Thyroid gland (tissue), 4 donors: ENCODE measurements at regions not wholly inside any gene's neighbourhood (a gene's known extent, or its start where the extent isn't known, plus 50 kb on each side); places are given as distances from the start of the nearest gene placed in this dataset.
A peak's percentile ranks its signal among the peaks of the same experiment; 100 is the strongest.

Experiments
- DNase-seq, 2 donors: peaks; one replicate each; pipeline ENCODE4 v3.0.0-alpha.2; 2019
- H3K27ac ChIP-seq, 3 donors: fragments of 200-600 bp; sonication (generic); 1 replicate in 2 of 3; 2 replicates in 1 of 3; pipeline ENCODE4 v1.5.1; 2016 to 2019; ENCODE audit warnings: mild to moderate bottlenecking in 1 of 3, moderate library complexity in 1 of 3
- H3K27me3 ChIP-seq: fragments of 200-600 bp; sonication (generic); one replicate; pipeline ENCODE4 v1.5.1; 2019
- H3K36me3 ChIP-seq, 2 donors: fragments of 200-600 bp; sonication (generic); one replicate each; pipeline ENCODE4 v1.5.1; 2016 to 2019
- H3K4me1 ChIP-seq, 2 donors: fragments of 200-600 bp; sonication (generic); one replicate each; pipeline ENCODE4 v1.5.1; 2017 to 2019
- H3K4me3 ChIP-seq, 3 donors: fragments of 200-600 bp; sonication (generic); replicated peaks in 1 of 3; 1 replicate in 2 of 3; 2 replicates in 1 of 3; pipeline ENCODE4 v1.5.1; 2016; ENCODE audit warnings: mild to moderate bottlenecking in 1 of 3
- H3K9me3 ChIP-seq: fragments of 200-600 bp; sonication (generic); one replicate; pipeline ENCODE4 v1.5.1; 2017
- POLR2A ChIP-seq, 2 donors: fragments of 450-650 bp; IDR thresholded peaks; one replicate each; pipeline ENCODE4 v1.6.1; 2017; ENCODE audit warnings: antibody characterized with exemption in 2 of 2, mild to moderate bottlenecking in 2 of 2, moderate library complexity in 1 of 2
- WGBS, 2 donors: methylation state at CpG; one replicate each; pipeline ENCODE4 v1.1.5; 2017; 5-methylcytosine and 5-hydroxymethylcytosine counted together
- intact Hi-C: fragments of 100-400 bp; cut with DNase I; formaldehyde crosslinking; loops from one replicate; pipeline ENCODE4 v1.15.1; 2023
- TF ChIP-seq, protein P1 (sequence below), 6 experiments: fragments of 200-600 bp in 3 of 6; fragments of 450-650 bp in 3 of 6; sonication (generic) in 3 of 6; IDR thresholded peaks; one replicate each; pipeline ENCODE4 v1.5.1; 2016 to 2019; ENCODE audit warnings: antibody characterized with exemption in 6 of 6, mild to moderate bottlenecking in 2 of 6, inconsistent platforms in 1 of 6, moderate library complexity in 1 of 6

DNA sequence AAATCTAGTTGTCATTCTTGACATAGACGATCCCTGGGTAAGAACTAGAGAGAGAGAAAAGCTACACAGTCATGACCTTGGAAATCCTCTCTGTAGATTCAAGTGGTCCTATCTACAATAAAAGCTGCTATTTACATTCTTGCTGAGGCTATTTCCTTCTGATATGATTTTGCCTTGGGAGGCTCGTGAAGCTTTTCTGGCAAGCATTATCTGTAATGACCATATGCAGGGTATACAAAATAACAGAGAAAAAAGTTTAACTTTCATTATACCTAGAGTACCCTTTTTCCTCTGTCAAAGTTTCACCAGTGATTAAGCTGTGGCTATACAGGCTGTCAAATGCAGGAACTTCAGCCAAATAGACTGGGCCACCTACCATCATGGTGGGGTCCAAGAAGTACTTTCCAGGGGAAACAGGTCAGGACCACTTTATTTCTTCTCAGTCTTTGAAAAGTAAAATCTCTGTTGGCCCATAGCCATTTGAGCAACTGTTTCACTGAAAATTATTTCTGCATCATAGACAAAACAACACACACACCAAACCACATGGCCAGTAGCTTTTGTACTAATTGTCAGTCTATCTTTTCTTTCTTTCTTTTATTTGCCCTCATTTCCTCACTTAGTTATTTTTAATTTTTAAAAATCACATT is 677.0 kb upstream of the ID4 start:
- Histone ChIP-seq H3K4me1 (no peaks in the 10 kb centered on the region), H3K9me3 (no peaks in the 10 kb centered on the region), H3K4me3 (no peak overlapping the region), H3K27me3 (no peaks in the 10 kb centered on the region), H3K27ac (no peak overlapping the region), H3K36me3 (no peaks in the 10 kb centered on the region)
- DNase-seq = no peak
- TF ChIP-seq, protein P1, sequence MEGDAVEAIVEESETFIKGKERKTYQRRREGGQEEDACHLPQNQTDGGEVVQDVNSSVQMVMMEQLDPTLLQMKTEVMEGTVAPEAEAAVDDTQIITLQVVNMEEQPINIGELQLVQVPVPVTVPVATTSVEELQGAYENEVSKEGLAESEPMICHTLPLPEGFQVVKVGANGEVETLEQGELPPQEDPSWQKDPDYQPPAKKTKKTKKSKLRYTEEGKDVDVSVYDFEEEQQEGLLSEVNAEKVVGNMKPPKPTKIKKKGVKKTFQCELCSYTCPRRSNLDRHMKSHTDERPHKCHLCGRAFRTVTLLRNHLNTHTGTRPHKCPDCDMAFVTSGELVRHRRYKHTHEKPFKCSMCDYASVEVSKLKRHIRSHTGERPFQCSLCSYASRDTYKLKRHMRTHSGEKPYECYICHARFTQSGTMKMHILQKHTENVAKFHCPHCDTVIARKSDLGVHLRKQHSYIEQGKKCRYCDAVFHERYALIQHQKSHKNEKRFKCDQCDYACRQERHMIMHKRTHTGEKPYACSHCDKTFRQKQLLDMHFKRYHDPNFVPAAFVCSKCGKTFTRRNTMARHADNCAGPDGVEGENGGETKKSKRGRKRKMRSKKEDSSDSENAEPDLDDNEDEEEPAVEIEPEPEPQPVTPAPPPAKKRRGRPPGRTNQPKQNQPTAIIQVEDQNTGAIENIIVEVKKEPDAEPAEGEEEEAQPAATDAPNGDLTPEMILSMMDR (IDR thresholded peaks at IDR 0.05) = no peak
- TF ChIP-seq POLR2A (IDR thresholded peaks at IDR 0.05) = no peak
- intact Hi-C loops = no loop called here
- 74 to 84% methylated on average over 2 of the region's 2 CpGs for WGBS, 2 donors

DNA sequence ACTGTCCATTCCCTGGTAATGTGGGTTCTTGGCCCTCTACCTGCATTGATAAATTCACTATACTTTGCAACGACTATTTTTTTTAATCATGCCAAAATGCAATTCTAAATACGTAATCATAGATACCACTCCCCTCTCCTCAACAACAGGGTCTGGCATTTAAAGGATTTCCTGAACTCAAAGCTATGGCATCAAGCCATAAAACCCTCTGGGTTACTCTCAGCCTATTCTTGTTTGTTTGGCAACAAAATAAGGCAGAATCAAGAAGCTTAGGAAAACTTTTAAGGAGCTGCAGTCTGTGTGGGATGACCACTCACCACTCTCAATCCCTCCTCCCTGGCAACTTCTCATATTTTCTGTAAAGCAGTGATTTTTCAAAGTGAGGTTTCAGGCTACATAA is 669.9 kb upstream of the ID4 start:
- H3K4me3 ChIP-seq = no peak overlapping the region
- TF ChIP-seq, protein P1 (IDR thresholded peaks at IDR 0.05) = no peak
- TF ChIP-seq POLR2A (IDR thresholded peaks at IDR 0.05) = no peak
- no peaks in the 10 kb centered on the region for H3K9me3 ChIP-seq
- DNase-seq = no peak
- no peaks in the 10 kb centered on the region for H3K27me3 ChIP-seq
- no peak overlapping the region for H3K27ac ChIP-seq
- no peaks in the 10 kb centered on the region for H3K4me1 ChIP-seq
- H3K36me3 ChIP-seq = no peaks in the 10 kb centered on the region
- 38% methylated on average over 2 of the region's 2 CpGs for WGBS, 2 donors
- intact Hi-C loops = no loop called here

DNA sequence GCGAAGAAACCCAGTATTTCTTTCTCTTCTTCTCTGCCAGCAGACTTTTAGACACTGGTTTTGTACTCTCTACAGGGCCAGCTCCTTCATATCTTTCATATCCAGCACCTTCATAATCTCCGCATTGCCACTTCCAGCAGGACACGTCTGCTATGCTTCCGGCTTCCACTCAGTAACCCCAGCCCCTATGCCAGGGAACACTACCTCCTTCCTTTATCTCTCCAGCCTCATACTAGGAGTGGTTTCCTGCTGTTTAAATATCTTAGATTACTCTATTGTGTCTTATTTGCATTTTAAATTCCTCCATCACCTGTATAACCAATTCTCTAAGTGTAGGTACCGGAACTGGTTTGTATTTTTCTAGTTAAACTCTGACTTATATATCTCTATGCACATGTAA is 667.8 kb upstream of the ID4 start:
- intact Hi-C loops = no loop called here
- TF ChIP-seq, protein P1 (IDR thresholded peaks at IDR 0.05) = no peak
- TF ChIP-seq POLR2A (IDR thresholded peaks at IDR 0.05) = no peak
- Histone ChIP-seq H3K27ac (no peak overlapping the region), H3K9me3 (no peaks in the 10 kb centered on the region), H3K4me1 (no peaks in the 10 kb centered on the region), H3K36me3 (no peaks in the 10 kb centered on the region), H3K27me3 (no peaks in the 10 kb centered on the region), H3K4me3 (no peak overlapping the region)
- no peak for DNase-seq
- 84 to 87% methylated on average over 5 of the region's 5 CpGs for WGBS, 2 donors

DNA sequence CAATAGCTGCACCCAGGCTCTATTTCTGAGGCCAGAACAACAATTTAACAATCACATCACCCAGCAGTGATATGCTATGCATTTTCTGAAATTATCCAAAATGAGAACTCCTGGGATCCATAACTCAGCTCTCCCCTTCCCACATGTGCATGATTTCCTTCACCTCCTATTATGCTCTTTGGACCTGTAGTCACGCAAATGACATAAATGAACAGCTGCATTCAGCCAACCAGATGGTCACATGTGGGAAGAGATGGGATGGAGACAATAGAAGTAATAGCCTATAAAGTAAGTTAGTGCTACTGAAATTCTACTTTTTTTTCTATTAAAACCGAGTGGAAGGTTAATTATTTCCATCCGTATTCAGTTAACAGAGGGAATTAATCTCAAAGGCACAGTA is 662.1 kb upstream of the ID4 start:
- Histone ChIP-seq H3K27me3 (no peaks in the 10 kb centered on the region), H3K36me3 (no peaks in the 10 kb centered on the region), H3K4me3 (no peak overlapping the region), H3K27ac (no peak overlapping the region), H3K9me3 (no peaks in the 10 kb centered on the region), H3K4me1 (no peaks in the 10 kb centered on the region)
- intact Hi-C loops = no loop called here
- no peak for DNase-seq
- WGBS, 2 donors = 76 to 85% methylated on average over 3 of the region's 3 CpGs
- no peak for TF ChIP-seq POLR2A (IDR thresholded peaks at IDR 0.05)
- TF ChIP-seq, protein P1 (IDR thresholded peaks at IDR 0.05) = no peak

DNA sequence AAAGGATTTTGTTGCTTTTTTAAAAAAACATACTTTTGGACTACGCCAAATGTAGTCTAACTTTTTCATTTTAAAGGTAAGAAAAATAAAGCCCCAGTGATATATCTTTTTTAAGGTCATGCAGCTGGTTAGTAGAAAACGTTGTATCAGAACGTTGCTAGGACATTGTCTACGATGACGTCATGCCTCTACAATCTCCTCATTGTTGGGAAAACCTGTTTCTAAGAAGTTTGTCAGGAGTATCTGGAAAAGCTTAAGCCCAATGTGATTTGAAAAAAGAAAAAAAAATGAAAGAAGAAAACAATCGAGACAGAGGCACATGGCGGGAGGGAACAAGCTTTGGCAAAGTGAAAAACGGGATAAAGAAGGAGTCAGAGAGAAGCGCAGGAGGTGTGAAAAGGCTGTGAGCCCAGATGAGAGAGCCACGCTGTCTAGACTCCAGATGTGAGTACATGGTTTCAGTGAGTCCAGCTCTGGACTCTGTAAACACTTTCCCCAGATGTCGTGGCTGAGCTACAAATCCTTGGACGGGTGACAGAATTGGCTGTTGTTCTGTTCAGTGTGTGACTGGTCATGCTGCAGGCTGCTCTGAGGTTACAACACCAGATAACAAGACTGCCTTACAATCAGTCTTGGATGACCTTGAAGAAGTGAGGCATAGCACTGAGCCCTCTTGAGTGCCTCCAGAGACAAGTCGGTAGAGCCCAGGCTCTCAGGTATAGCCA is 656.7 kb upstream of the ID4 start:
- peak overlapping the region; percentile 9 to 39 (median 37) for H3K27ac ChIP-seq
- H3K4me1 ChIP-seq = peaks cover 11 to 15% of the 10 kb centered on the region in 2 donors
- TF ChIP-seq, protein P1 (IDR thresholded peaks at IDR 0.05) = no peak
- no peak for TF ChIP-seq POLR2A (IDR thresholded peaks at IDR 0.05)
- peak; percentile 71 to 80 for DNase-seq
- intact Hi-C loops = no loop called here
- H3K27me3 ChIP-seq = no peaks in the 10 kb centered on the region
- H3K36me3 ChIP-seq = no peaks in the 10 kb centered on the region
- H3K4me3 ChIP-seq = no peak overlapping the region
- WGBS, 2 donors = 43 to 56% methylated on average over 12 to 13 of the region's 13 CpGs
- no peaks in the 10 kb centered on the region for H3K9me3 ChIP-seq
